GM06990 (cell line): ENCODE measurements at regions not wholly inside any gene's neighbourhood (a gene's known extent, or its start where the extent isn't known, plus 50 kb on each side); places are given as distances from the start of the nearest gene placed in this dataset.

Experiments
- DNase-seq: peaks from one replicate; pipeline ENCODE4 v3.0.0-alpha.2; 2011; ENCODE audit not compliant: insufficient read length; ENCODE audit errors: extremely low read depth
- H3K27me3 ChIP-seq: replicated peaks from 2 replicates; pipeline ENCODE4 v1.6.0; 2011; ENCODE audit warnings: low read length; ENCODE audit not compliant: control insufficient read depth, insufficient read depth
- H3K36me3 ChIP-seq: 2 replicates; pipeline ENCODE4 v1.5.1; 2011; ENCODE audit warnings: low read length; ENCODE audit not compliant: control insufficient read depth, insufficient read depth
- H3K4me3 ChIP-seq: replicated peaks from 2 replicates; pipeline ENCODE4 v1.5.1; 2011; ENCODE audit warnings: low read depth, mild to moderate bottlenecking, control low read depth, low read length
- TF ChIP-seq, protein P1 (sequence below): IDR thresholded peaks from 2 replicates; pipeline ENCODE4 v1.5.1; 2011; ENCODE audit warnings: low read length, control low read depth, mild to moderate bottlenecking, inconsistent platforms; ENCODE audit not compliant: insufficient read depth, poor library complexity, severe bottlenecking

DNA sequence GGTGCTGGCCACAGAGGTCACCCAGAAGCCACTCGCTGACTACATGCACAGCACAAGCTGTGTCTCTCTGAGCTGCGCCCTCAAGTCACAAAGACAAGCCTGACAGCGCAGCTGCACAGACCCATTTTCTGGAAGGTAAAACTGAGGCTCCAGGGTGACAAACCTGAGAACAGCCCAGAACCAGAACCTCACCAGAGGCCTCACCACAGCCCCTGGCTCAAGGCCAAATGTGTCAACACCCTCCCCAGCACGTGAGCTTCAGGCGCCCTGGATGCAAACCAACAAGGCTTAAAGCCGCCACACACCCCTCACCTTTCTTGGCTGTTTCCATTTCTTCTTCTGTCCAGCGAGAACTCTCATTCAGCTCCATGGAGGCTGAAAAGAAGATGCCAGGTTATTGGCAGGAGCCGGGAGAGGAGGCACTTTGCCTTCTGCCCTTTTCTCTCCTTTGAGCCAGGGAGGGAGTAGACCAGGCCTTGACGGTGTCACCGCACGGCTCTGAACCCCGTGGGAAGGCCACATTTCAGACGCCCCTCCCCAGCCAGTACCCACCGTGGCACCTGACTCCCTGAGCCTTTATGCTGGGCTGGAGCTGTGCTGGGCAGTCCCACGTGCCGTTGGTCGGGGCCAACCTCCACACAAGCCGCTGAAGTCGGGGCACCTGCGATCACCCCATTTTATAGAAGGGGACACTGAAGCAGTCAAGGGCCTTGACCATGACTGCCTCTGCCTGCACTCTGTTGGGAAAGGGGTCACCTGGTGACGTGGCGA is 103.1 kb downstream of the RFLNA start:
- Histone ChIP-seq H3K36me3 (peaks cover 54% of the 10 kb centered on the region), H3K4me3 (no peak overlapping the region), H3K27me3 (no peaks in the 10 kb centered on the region)
- DNase-seq, result no peak
- TF ChIP-seq, protein P1, sequence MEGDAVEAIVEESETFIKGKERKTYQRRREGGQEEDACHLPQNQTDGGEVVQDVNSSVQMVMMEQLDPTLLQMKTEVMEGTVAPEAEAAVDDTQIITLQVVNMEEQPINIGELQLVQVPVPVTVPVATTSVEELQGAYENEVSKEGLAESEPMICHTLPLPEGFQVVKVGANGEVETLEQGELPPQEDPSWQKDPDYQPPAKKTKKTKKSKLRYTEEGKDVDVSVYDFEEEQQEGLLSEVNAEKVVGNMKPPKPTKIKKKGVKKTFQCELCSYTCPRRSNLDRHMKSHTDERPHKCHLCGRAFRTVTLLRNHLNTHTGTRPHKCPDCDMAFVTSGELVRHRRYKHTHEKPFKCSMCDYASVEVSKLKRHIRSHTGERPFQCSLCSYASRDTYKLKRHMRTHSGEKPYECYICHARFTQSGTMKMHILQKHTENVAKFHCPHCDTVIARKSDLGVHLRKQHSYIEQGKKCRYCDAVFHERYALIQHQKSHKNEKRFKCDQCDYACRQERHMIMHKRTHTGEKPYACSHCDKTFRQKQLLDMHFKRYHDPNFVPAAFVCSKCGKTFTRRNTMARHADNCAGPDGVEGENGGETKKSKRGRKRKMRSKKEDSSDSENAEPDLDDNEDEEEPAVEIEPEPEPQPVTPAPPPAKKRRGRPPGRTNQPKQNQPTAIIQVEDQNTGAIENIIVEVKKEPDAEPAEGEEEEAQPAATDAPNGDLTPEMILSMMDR, result no peak

DNA sequence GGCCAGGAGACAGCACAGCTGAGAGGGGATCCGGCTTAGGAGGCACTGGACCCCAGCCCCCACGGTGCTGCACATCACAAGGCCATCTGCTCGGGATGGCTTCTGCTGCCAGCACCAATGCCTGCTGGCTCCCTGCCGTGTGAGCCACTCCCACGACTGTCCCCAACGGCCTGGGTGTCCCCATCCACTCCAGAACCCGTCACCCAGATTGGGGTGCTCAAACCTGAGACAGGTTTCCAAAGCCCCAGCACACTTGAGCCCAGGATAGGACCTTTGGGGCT is 102.4 kb downstream of the RFLNA start:
- Histone ChIP-seq H3K27me3 (no peaks in the 10 kb centered on the region), H3K36me3 (peaks cover 54% of the 10 kb centered on the region), H3K4me3 (no peak overlapping the region)
- TF ChIP-seq, protein P1, result no peak
- DNase-seq, result no peak

DNA sequence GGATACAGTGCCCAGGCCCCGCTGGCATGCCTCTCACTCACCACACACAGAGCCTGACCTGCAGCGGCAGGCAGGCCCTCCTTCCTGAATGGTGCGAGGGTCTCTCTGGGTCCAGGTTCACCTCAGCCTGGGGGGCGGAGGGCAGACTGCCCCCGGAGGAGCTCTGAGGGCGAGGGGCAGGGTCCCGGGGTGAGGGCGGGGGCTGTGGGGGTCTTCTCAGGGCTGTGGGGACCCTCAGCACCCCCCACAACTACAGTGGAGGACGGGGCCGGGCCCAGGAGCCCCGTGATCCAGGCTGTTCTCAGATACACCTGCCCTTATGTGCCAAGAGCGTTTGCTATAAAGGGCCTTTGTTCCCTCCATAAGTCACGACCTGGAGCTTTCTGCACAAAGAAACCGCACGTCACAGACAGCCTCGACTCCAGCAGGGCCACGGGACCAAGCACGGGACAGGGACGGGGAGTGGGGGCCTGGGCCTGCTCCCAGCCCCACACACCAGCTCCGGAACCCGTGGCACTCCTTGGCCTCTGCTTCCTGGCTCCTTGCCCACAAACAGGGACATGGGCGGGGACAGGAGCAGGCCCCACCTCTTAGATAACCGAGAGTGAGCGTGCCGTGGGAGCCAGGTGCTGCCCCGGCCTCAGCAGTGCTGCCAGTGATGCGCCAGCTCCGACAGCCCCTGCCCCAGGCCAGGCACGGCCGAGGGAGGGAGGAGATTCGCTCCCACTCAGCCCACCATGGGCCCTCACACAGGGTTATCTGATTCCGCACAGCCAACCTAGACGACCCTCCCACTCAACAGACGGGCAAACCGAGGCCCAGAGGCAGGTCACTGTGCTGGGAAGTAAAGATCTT is 101.9 kb downstream of the RFLNA start:
- Histone ChIP-seq H3K27me3 (no peaks in the 10 kb centered on the region), H3K36me3 (peaks cover 49% of the 10 kb centered on the region), H3K4me3 (no peak overlapping the region)
- TF ChIP-seq, protein P1, result no peak
- no peak for DNase-seq

DNA sequence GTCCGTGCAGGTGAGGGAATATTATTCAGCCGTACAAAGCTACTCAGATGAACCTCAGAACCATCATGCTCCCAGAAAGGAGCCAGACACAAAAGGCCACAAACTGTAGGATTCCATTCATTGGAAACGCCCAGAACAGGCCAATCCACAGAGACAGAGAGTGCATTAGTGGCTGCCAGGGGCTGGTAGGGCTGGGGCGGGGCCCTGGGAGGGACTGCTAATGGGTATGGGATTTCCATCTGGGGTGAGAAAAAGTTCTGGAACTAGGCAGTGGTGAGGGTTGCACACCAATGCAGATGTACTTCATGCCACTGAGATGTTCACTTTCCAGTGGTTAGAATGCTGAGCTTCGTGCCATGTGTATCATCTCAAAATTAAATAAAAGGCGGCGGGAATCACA is 101.1 kb downstream of the RFLNA start:
- peaks cover 46% of the 10 kb centered on the region for H3K36me3 ChIP-seq
- H3K27me3 ChIP-seq, result no peaks in the 10 kb centered on the region
- TF ChIP-seq, protein P1, result no peak
- DNase-seq, result no peak
- H3K4me3 ChIP-seq, result no peak overlapping the region

DNA sequence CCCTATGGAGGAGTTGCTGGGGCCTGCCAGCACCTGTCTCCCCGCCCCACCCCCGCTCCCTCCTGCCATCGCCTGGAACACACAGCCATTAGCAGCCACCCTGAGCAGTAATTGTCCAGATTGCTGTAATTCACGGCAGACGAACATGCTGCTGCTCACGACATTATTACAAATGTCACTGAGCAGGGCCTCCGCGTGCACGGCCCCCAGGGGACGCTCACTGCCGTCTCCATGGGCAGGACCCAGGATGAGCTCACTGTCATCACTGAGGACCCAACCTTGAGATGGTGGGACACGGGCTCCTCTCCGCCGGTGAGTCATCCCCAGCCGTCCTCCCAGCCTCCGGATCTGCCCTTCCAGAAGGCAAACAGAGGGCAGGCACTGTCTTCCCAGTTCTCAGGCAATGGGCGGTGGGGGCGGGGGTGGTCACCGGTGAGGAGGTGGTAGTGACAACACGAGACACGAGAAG is 100.4 kb downstream of the RFLNA start:
- TF ChIP-seq, protein P1, result no peak
- Histone ChIP-seq H3K36me3 (peaks cover 40% of the 10 kb centered on the region), H3K4me3 (no peak overlapping the region), H3K27me3 (no peaks in the 10 kb centered on the region)
- DNase-seq, result no peak
